IPS-NIHi7 (cell line): ENCODE measurements at regions not wholly inside any gene's neighbourhood (a gene's known extent, or its start where the extent isn't known, plus 50 kb on each side); places are given as distances from the start of the nearest gene placed in this dataset.

ENCODE experiments used
- DNase-seq: peaks from one replicate; pipeline ENCODE4 v3.0.0; 2012; ENCODE audit warnings: mixed read lengths; ENCODE audit errors: extremely low spot score

DNA sequence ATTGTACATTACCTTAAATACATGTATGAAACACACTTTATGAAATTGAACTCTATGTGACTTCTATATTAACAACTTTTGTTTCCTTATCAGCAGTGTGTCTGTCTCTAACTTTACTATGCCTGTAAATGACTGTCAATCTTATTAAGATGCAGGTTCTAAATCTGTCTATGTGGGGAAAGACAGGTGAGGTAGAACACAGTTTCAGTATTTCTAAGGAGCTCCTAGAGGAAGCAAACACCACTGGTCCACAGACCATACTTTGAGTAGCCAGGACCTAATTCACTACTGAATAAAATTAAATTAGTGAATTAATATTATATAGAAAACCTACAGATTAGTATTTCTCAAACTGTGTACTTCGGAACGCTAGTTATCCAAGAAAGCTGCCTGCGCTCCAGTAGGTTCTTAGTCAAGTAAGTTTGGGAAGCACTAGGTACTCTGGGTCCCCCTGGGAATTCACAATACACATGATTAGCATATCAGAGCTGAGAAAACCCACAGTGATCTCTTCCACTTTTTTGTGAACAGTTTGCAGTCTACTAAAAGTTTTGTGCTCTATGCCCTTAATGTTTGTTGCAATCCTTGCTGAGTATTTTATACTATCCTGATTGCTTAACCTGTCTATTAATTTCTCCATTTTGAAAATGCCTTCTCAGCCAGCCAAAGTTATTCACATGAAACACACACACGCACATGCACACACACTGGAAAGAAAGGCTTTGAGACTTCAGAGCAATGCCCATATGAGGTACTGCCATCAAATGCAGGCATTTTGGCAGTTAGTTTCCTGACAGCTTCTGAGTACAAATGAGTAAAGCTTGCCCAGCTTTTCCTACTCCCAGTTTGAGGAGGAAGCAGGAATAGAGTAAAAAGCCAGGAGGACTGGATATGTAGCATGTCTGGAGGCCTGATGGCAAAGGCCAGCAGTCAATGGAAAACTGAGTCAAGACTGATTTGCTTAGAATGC, 133.6 kb upstream of the CPEB2 start:
- no peak for DNase-seq

DNA sequence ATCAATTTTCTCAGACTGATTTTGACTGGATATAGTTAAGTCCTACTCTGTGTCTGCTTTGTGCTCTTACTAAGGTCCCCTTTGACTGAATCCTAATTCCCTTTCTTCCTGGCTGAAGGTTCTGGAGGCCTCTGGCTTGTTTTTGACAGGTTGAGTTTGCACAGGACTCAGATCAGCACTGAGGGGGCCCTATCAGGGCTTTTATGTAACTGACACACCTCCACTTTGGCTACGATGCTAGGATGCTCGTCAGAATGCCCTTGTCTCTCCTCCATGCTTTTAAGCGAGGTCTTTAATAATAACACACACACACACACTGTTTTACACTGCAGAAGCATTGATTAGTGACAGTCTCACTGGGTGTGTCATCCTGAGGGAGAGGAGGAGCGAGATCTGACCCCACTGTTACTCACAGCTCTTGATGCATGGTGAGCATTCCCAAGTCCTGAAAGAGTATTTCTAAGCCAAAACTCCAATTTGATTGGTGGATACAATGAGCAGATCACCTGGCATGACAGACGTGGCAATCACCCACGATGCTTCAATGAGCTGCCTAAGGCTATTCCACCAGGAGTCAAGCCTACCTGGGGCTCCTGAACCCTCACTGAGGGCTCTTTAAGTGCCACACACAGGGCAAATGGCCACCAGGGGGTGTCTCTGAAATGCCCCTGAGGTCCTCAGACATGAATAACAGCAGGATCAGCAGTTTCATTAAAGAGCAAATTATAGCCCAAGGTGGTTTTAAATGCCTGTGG, 130.4 kb upstream of the CPEB2 start:
- peak; percentile 48 for DNase-seq

- no peak for DNase-seq
These were observed 127.3 kb upstream of the CPEB2 start for GRCh38 chr4:14874990-14875389.

- DNase-seq = no peak
These were observed 124.7 kb upstream of the CPEB2 start for GRCh38 chr4:14877246-14878225.

DNA sequence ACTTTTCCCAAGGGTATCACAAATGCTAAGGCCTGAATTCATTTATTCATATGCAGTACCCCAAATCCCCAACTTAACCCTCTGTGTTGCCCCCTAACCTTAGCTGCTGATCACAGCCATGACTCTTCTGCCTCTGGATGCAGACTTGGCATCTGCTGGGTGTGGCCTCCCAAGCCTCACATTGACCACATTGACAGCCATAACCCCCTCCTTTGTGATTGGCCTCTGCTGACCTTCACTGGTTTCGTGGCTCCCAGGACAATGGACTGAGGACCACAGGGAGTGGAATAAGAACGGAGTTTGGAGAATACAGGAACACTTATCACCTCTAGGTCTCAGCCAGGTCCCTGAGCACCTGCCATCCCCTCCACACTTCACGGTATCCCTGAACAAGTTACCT, 123.6 kb upstream of the CPEB2 start:
- no peak for DNase-seq

GRCh38 chr4:14879683-14880082, 122.6 kb upstream of the CPEB2 start:
- DNase-seq = no peak

DNA sequence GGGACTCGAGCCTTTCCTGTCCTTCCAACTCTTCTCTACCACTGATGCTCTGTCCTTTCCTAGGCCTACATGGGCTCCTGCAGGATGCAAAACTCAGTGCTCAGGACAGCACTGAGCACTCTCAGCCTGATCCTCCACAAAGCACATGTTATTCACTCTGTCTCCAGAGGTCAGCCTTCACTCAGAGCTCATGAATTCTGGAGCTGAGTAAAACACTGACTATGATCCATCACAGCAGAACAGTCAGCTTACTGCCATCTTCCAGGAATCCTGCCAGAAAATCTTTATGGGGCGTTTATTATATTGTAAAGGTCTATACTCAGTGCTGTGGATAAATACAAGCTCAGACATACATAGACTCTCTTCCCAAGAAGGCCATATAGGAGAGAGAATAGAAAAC, 121.5 kb upstream of the CPEB2 start:
- DNase-seq = no peak

DNA sequence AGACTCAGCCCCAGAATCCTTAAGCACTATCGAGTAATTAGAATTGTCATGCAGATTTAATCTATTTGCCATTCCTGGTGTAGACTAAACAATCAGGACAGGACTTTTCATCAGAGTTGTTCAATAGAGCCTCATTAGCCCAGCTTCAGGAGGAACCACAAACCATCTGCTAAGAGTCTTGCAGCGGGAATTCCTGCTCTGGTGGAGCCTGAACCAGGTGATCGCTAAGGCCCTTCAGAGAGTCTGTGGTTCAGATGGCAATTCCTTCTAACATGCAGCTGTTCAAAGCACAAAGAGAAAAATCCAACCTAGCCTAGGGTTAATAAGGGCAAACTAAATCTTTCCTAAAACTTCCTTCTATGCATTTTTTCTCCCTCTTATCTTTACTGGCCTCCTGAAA, 119.1 kb upstream of the CPEB2 start:
- DNase-seq = no peak

- DNase-seq = no peak
These were observed 118.6 kb upstream of the CPEB2 start for GRCh38 chr4:14883661-14884060.

- no peak for DNase-seq
These were observed 114.3 kb upstream of the CPEB2 start for GRCh38 chr4:14887842-14888433.

GRCh38 chr4:14888790-14889572, 113.3 kb upstream of the CPEB2 start:
- no peak for DNase-seq

- no peak for DNase-seq
These were observed 109.7 kb upstream of the CPEB2 start for GRCh38 chr4:14892563-14892962.

DNA sequence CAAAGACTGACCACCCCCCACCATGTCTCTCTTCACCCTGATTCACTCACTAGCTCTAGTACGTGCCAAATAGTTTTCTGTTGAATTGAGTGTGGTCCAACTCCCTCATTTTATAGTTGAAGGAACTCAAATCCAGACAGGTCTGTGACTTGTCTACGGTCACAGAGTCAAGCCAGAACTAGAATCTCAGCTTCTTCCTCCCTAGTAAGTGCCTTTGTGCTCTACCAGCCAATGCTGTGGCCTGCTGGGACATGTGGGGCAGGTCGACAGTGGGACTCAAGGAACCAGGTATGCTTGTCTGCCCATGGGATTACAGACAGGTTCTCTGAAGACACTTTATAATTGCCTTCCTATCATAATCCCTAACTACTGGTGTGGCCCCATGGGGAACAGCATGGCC, 108.6 kb upstream of the CPEB2 start:
- DNase-seq = no peak

- DNase-seq = no peak
These were observed 107.6 kb upstream of the CPEB2 start for GRCh38 chr4:14894392-14895292.

- DNase-seq = no peak
These were observed 105.6 kb upstream of the CPEB2 start for GRCh38 chr4:14896656-14897175.

DNA sequence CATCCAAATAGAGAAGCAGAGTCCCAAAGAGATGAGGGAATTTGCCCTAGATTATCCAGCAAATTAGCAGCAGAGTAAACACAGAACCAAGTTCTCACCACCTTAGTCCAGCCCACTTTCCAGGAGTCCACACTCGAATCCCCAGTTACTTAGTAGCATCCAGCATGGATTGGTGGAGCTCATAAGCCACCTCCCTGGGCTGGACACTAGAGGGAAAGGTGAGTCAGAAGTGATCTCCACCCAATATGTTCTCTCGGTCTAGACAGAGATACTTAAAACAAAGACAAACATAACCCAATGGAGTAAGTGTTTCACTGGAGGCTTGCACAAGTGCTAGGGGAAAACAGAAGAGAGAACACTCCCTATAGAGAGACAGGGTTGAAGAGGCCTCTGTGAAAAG, 105.1 kb upstream of the CPEB2 start:
- no peak for DNase-seq

DNA sequence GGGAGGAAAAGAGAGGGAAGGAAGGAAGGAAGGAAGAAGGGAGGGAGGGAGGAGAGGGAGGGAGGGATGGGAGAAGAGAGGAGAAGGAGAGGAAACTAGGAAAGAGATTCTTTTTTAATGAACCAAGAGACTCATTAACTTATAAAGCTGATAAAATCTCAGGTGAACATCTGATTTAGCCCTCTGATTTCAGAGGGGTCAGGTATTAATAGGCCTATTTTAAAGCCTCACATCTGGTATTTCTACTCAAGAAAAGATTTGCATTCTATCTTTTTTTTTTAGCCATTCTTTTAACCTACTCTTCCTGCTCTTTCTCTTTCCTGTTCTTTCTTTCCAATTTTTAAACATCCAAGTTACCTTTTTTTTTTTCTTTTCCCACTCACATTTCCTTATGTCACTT, 103.3 kb upstream of the CPEB2 start:
- DNase-seq = no peak

- no peak for DNase-seq
These were observed 99.9 kb upstream of the CPEB2 start for GRCh38 chr4:14902342-14902741.

GRCh38 chr4:14903321-14903720, 99.0 kb upstream of the CPEB2 start:
- no peak for DNase-seq
